ENCODE measurements at regions not wholly inside any gene's neighbourhood (a gene's known extent, or its start where the extent isn't known, plus 50 kb on each side); places are given as distances from the start of the nearest gene placed in this dataset.
"Not testable (repeated sequence)": the region's sequence is repeated elsewhere in the genome, so short reads cannot be mapped to it uniquely, and the experiment has no call there.

DNA sequence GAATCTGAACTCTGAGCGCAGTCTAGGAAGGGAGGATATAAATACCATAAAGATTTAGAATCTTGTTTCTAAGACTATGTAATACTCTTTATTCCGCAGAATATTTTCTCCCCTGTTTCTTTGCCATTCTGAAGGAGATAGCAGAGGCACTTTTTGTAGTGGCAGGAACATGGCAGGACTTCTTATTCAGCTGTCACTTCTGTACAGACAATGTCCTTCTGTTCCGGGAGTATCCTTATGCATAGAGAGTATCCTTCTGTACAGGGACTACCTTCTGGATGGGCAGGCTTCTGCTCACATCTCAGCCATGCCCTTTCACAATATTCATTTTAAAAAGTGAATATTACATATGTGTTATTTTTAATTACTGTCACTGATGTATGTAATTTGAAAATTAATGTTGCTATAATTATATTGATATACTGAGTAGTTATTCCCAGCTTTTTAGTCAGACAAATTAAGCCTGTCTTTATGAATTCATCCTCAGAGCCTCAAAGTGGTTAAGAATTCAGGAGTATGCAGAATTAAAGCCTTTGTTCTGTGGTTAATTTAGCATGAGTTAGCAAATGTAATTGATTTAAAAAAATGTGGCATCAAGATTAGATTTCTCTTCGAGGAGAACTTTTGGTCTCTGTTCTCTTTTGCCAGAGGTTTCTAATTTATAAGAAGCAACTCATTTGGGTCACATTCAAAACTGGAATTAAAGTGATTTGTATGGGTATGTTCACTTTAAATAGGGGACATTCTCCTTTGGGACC is 174.4 kb downstream of the FHIP1A start:
- DNase-seq (ENCODE audit: missing footprints) (no peak), ATAC-seq (no peak)
- intact Hi-C loops (cut with DNase I) = no loop called here

DNA sequence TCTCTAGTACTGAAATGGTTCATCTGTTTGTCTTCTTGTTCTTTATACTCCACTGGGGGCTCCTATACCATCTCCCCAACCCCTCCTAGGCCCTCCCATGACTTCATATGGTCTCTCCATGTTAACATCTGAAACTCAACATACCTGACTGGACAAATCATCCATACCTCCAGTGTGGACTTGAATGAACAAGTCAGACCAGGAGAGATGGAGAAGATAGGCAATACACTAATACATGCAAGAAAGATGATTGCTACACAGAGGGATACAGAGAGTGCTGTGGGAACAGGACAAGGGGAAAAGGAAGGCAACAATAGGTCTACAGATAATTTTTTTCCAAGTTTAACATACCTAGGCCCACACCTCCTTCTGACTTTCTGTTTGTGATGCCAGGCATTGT is 175.1 kb downstream of the FHIP1A start:
- intact Hi-C loops (cut with DNase I) = no loop called here
- ATAC-seq = no peak
- DNase-seq (ENCODE audit: missing footprints) = no peak

DNA sequence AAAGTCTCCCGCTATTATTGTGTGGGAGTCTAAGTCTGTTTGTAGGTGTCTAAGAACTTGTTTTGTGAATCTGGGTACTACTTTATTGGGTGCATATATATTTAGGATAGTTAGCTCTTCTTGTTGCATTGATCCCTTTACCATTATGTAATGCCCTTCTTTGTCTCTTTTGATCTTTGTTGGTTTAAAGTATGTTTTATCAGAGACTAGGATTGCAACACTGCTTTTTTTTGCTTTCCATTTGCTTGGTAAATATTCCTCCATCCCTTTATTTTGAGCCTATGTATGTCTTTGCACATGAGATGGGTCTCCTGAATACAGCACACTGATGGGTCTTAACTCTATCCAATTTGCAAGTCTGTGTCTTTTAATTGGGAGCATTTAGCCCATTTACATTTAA is 165.2 kb downstream of the GATB start:
- intact Hi-C loops (cut with DNase I); DNase-seq (ENCODE audit: missing footprints); ATAC-seq: not testable (repeated sequence)

DNA sequence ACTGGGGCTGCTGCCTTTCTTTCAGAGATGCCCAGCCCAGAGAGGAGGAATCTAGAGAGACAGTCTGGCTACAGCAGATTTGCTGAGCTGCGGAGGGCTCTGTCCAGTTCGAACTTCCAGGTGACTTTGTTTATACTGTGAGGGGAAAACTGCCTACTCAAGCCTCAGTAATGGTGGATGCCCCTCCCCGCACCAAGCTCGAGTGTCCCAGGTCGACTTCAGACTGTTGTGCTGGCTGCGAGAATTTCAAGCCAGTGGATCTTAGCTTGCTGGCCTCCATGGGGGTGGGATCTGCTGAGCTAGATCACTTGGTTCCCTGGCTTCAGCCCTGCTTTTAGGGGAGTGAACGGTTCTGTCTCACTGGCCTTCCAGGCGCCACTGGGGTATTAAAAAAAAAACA is 163.1 kb downstream of the GATB start:
- intact Hi-C loops (cut with DNase I); ATAC-seq: not testable (repeated sequence)

DNA sequence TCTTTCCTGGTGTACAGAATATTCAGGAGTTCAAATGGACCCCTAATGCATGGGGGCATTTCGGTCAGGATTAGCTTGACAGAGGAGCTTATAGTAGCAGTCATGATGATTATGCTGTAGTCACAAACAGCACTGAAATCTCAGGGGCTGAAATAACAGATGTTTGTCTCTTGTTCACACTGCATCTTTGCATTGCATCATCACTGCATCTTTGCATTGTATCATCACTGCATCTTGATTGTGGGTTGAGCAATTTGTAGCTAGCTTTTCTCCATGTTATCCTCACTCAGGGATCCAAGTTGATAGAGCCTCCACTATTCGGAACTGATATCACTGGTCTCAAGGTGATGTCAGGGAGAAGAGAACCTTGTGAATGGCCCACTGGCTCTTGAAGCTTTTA is 160.9 kb downstream of the GATB start:
- intact Hi-C loops (cut with DNase I) = loop anchor here (10.0 kb wide), 1 partner anchor 475 kb away; no protein-coding TSS in a partner anchor
- DNase-seq (ENCODE audit: missing footprints) = no peak
- ATAC-seq = no peak

More for the DNA sequence above, 163.1 kb downstream of the GATB start:
- DNase-seq (ENCODE audit: missing footprints) = not testable (repeated sequence)

DNA sequence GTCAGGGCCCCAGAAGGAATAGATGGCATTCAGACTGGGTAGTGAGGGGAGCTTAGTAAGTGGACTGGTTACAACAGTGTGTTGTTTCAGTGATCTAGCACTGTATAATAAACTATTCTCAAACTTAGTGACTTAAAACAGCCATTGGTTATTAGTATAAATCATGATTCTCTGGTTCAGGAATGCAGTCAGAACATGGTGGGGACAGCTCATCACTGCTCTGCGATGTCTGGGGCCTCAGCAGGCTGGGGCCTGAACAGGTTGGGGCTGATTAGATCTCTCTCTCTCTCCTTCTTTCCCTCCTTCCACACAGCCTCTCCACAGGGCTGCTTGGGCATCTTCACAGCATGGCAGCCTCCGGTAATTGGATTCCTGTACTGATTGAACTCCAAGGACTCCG is 160.4 kb downstream of the GATB start:
- no peak for DNase-seq (ENCODE audit: missing footprints)
- intact Hi-C loops (cut with DNase I) = loop anchor here (10.0 kb wide), 1 partner anchor 476 kb away; no protein-coding TSS in a partner anchor

DNA sequence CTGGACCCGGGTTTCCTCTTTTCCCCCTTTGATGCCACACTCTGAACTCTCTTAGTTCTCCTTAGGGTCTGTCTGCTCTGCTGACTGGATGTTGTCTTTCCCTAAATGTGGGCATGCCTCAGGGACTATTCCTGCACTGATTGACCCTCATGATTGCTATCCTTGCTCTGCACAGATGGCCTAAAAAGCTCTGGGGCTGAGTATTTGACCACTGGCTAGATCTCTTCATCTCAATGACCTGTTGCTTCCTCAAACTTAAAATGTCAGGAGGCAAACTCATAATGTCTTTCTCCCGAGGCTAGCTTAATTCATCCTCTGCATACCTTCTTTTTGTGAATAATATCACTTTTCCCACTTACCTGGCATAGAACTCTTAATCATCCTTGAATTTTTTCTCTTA is 157.4 kb downstream of the GATB start:
- intact Hi-C loops (cut with DNase I) = loop anchor here (10.0 kb wide), 1 partner anchor 479 kb away; no protein-coding TSS in a partner anchor
- DNase-seq (ENCODE audit: missing footprints) (no peak), ATAC-seq (no peak)

More for the DNA sequence above, 160.4 kb downstream of the GATB start:
- ATAC-seq = no peak

DNA sequence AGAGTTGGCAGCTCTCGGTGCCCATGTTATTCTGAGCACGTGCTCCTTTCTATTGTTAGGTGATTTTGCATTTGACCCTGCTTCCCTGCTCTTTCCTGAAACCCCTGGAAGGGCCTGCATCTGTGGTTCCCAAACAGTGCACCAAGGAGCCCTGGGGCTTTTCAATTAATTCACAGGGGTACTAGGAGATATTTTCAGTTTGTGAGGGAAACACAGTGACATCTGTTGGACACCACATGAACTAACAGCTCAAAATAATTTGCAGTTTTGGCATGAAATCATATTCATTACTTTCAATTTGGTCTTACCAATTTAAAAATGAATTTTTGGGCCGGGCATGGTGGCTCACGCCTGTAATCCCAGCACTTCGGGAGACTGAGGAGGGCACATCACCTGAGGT is 156.6 kb downstream of the GATB start:
- DNase-seq (ENCODE audit: missing footprints) = no peak
- no peak for ATAC-seq
- intact Hi-C loops (cut with DNase I) = loop anchor here (10.0 kb wide), 1 partner anchor 479 kb away; no protein-coding TSS in a partner anchor

DNA sequence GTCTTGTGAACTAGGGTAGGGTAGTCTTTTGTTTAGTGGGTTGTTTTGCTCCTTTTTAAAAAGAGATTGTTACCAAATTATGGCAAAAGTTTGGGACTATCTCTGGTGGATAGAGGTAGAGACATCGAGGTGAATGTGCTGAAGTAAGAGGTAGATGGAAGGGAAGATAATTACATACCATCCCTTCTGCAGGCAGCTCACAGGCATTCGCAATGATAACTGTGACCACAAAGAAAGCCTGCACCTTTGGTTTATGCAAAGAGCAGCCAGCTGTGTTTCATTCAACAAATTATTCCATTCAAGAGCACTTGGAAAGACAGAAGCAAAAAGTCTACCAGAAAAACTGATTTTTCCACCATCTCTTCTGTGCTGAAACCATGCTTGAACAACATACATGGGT is 155.6 kb downstream of the GATB start:
- ATAC-seq = no peak
- intact Hi-C loops (cut with DNase I) = loop anchor here (10.0 kb wide), 1 partner anchor 480 kb away; no protein-coding TSS in a partner anchor

DNA sequence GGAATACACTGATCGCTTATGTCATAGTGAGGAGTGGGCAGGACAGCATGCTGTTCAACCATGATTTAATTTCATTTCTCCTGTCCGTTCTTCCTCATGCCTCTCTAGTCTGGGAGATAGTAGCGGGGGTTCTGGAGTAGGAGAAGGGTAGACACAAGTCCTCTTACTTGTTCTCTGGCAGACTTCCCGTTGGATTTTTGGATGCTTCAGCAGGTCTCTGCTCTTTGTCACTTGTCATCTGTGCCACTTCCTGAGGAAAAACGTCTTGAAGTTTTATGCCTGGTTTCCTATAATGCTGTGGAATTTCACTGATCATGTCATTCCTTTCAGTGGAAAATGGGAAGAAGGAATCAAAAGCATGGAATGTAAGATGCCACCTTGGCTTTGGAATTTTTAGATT is 154.7 kb downstream of the GATB start:
- ATAC-seq = no peak
- no peak for DNase-seq (ENCODE audit: missing footprints)
- intact Hi-C loops (cut with DNase I) = loop anchor here (10.0 kb wide), 1 partner anchor 481 kb away; no protein-coding TSS in a partner anchor

More for the DNA sequence above, 155.6 kb downstream of the GATB start:
- DNase-seq (ENCODE audit: missing footprints) = no peak

DNA sequence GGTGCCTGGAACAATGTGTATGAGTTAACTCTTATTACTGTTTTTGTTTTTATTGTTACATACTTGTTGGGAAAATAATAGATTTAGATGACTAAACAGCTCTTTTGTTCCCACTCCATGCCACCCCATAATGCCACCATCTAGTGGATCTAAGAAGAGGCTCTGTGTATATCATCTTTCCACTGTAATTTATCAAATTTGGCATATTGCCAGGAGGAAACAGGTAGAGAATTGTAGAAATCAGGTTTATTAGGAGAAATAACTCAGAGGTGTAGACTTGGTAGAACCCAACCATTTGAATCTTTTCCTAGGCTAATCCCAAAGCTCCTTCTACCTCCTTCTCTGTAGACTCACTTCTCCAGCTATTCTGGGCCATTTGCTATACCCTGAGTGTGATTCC is 150.6 kb downstream of the GATB start:
- DNase-seq (ENCODE audit: missing footprints) (no peak), ATAC-seq (no peak)
- intact Hi-C loops (cut with DNase I) = no loop called here

DNA sequence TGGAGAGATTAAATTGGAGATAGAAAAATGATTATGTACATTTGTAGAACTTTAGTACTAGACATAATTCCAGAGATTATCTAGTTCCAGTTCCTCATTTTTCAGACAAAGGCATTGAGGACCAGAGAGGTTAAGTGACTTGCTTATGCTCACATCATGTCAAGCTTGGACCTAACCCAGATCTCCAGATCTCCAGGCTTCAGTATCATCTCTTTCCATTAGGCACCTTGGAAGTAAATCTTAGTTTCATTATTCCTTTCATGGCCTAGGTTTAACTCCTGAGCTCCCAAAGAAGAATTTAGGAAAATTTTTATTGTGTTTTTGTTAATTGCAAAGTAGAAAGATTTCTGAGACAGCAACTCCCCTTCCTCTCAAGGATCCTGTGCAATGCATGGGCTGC is 148.8 kb downstream of the GATB start:
- ATAC-seq = no peak
- intact Hi-C loops (cut with DNase I) = no loop called here

DNA sequence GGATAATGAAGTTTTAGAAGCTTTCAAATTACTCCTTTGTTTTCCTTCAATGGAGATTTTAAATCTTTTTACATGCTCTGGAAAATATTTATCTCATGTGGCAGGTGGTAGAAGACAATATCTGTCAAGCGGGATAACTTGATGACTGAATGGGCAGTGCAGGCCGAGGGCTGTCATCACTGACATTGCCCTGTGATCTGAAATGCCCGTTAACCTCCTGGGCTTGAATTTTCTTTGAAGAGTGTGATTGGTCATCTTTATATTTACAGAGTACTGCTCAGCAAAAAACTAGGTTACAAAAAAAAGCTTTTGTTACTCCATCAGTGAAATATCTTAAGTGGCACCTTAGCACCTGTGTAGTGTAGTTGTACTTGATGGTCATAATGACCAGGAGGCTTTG is 147.5 kb downstream of the GATB start:
- DNase-seq (ENCODE audit: missing footprints) (no peak), ATAC-seq (no peak)
- intact Hi-C loops (cut with DNase I) = no loop called here

More for the DNA sequence above, 148.8 kb downstream of the GATB start:
- no peak for DNase-seq (ENCODE audit: missing footprints)

DNA sequence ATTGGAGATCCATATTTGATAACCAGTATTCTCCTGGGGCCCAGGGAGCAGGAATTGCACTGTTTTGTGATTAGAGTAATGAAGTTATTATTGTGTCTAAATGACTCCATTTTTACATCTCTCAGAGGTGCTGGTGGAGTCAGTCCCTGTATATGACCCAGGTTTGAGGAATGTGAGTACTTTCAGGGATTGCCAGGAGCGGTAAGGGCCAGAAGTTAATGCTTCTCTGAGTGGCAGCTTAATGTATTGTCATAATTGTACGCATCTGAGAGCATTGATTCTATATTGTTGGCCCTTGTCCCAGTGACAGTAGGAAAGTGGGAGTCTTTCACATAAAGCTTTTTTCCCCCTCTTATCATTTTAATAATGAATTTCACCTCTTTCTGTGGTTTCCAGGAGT is 146.2 kb downstream of the GATB start:
- no peak for ATAC-seq
- intact Hi-C loops (cut with DNase I) = no loop called here

DNA sequence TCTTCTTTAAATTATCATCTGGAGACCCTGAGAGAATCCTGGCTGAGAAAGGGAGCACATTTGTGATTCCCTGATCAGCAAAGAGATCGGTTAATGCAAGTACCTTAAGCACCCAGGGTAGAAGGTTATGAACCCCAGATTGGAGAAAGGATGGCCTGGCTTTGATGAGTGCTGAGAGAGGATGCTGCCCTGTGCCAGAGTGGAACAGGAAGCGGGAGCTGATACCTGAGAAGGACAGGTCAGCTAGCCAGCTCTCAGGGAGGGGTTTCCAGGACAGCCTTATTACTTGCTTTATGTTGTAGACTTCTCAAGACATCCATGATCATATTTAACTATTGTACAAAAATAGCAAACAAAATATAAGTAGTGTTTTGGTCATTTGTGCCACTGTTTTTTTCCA is 141.9 kb downstream of the GATB start:
- intact Hi-C loops (cut with DNase I) = no loop called here
- ATAC-seq = no peak
- no peak for DNase-seq (ENCODE audit: missing footprints)

More for the DNA sequence above, 146.2 kb downstream of the GATB start:
- DNase-seq (ENCODE audit: missing footprints) = no peak

DNA sequence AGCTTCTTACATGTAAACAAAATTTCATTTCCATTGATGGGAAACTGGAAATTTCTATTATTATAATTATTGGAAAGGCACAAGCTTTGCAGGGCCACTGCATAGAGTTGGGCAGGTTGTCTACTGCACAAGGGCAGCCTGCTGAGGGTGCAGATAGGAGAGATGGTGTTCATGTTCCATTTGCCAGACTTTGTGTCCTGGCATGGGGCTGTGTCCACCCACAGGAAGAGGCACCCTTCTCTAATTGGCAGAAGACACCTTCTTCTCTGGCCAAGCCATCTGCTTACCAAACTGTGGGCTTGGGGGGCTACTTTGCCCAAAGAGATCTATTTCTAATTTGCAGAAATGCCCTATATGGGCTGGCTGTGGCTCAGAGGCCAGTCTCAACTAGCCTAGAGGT is 140.7 kb downstream of the GATB start:
- ATAC-seq (no peak), DNase-seq (ENCODE audit: missing footprints) (no peak)
- intact Hi-C loops (cut with DNase I) = no loop called here

All from Right ventricle myocardium inferior (tissue), 1 donor.